ENCODE measurements at regions not wholly inside any gene's neighbourhood (a gene's known extent, or its start where the extent isn't known, plus 50 kb on each side); places are given as distances from the start of the nearest gene placed in this dataset.
"Not testable (repeated sequence)": the region's sequence is repeated elsewhere in the genome, so short reads cannot be mapped to it uniquely, and the experiment has no call there.

DNA sequence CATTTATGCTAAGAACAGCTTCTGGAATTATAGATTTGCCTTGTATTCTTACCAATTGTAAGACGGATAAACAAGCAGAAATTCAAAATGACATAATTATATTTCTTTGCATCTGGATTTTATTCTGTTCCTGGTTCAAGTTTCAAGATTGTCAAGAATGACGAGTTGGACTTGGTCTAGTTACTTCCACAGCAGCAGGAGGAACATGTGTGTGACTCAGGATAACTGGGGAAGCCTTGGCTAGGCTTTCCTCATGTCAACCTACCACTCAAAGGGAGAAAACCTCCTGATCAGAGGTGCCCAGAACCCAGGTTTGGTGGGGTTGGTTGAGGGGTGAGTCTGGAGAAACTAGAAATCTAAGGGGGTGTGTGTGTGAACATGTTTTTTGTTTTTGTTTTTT, 259.7 kb downstream of the SOX2 start:
- in situ Hi-C loops (cut with HindIII; ENCODE audit: low sequenced_read_pairs), result no loop called here

DNA sequence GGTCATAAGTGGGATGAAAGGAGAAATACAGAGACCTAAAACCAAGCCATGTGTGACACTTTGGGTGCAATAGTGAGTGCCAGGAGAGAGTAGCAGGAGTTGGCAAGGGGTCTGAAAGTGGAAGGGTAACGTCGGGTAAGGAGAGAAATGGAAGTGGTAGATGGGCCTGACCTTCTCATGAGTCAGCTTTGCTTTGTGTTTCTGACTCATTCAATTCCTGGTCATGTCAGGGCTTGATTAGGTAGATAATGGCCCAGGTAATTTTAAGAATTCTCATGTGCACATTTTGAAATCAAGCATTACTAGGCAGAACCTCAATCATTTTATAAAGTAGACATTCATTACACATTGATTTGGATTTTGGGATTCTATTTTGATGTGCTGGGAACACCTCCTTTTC, 262.5 kb downstream of the SOX2 start:
- in situ Hi-C loops (cut with HindIII; ENCODE audit: low sequenced_read_pairs), result no loop called here

DNA sequence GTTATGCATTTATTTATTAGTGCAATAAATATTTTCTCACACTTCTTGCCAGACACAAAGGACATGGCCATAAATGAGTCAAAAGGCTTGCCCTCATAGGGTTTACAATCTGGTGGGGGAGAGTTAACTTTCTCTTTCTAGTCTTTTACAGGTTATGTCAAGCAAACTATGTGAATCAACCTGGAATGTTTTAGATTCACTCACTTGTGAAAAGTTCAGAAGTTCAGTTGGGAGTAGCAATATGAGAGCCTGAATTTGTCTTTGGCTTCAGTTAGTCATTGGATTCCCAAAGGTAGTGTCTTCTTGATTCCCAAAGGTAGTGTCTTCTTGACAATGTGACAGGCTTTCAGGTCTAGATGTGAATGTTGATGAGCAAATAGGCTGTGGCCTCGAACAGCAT, 264.8 kb downstream of the SOX2 start:
- in situ Hi-C loops (cut with HindIII; ENCODE audit: low sequenced_read_pairs), result no loop called here

DNA sequence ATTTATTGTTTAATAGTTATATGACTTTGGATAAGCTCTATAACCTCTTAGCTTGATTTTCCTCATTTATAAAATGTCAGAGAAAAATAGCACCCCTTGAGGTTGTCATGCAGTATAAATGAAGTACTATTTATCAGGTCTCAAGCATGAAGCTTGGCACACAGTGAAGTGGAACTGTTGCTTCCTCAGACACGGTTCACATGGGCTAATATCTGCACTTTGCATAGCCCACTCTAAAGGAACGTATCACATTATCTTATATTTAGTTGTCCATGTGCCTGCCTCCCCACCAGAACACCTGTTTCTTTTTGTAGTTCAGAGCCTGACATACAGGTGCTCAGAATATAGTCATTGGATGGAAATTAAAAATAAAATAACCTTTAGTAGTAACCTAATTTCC, 273.7 kb downstream of the SOX2 start:
- in situ Hi-C loops (cut with HindIII; ENCODE audit: low sequenced_read_pairs), result no loop called here

DNA sequence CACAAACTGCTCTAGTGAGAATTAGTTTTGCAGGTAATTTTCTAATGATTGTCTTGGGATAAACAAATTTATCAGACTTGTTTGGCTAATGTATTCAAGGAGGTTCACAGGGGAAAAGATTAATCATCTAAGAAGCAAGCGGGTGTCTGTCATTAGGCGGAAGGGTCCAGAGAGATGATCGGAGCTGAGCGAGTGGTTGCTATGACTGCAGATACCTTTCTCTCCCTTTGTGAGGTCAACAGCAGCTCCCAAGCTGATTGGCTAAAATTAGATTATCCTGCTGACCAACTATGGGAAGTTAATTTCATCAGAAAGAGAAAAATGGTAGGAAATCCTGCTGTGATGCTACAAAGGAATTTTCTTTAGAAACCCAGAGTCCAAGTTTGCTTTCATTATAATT, 276.0 kb downstream of the SOX2 start:
- in situ Hi-C loops (cut with HindIII; ENCODE audit: low sequenced_read_pairs), result no loop called here

DNA sequence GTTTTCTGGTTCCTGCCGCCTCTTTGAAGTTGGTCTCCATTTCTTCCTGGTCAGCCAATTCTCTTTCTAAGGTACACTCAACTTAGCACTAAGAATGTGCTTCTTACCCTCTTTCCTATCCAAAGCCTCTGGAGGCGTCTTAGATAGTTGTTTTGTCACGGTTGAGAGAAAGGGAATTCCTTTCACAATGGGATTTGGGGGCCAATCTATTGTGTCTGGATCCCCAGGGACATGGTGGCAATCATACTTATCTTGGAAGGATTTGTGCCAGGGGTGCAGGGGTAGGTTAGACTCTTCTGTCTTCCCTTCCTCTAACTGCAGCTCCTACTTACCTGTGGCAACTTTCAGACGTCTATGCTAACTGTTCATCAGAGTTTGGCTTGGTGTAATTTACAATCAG, 287.1 kb downstream of the SOX2 start:
- in situ Hi-C loops (cut with HindIII; ENCODE audit: low sequenced_read_pairs), result no loop called here

DNA sequence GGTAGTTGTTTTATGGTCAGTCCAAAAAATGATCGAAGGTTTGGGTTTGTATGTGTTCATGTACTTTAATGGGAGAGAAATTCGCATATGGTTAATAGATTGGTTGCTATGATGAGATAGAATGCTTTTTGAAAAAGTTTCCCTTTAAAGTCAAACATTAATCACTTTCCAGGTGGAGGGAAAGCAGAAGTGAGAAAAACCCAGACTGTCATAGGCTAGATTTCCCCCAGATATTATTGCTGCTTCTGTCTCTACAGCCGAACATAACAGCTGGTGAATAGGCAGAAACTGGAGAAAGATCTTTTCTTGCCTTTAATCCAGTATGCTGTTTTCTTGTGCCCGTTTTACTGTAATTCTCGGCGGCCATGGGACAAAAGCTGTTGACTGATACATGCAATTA, 287.6 kb downstream of the SOX2 start:
- in situ Hi-C loops (cut with HindIII; ENCODE audit: low sequenced_read_pairs), result no loop called here

DNA sequence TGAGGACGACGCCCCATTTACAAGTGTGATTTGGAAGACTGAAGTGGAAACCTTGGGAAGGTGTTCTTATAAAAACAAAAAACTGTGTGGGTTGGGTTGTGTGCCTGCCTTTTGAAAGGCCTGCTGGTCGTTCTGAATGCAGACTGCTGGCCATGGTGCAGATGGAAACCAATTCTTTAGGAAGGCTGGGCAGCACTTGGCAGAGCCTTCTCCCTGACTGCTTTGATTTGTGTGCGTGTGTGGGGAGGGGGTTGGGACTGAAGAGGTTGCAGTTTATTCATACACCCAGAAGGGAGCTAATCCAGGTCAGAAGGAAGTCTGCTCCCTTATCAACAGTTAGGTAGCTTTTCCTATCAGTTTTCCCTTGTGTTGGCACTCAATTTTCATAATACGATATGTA, 288.7 kb downstream of the SOX2 start:
- in situ Hi-C loops (cut with HindIII; ENCODE audit: low sequenced_read_pairs), result no loop called here

DNA sequence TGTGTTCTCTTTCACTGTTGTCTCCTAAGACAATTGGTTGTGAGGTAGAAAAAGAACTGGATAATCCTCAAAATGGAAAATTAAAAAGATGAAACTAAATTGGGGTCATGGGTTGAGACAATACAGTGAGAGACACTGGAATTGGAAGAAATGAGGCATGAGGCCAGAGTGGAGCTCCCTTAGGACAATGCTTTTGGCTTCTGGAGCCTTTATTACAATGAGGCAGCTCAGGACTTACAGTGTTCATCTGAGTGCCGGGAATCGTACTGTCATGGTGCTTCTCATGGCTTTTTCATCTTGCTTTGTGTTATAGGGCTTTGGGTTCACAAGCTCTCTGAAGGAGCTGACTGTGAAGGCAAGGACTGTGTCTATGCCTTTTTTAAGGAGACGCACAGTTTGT, 293.5 kb downstream of the SOX2 start:
- in situ Hi-C loops (cut with HindIII; ENCODE audit: low sequenced_read_pairs), result no loop called here

DNA sequence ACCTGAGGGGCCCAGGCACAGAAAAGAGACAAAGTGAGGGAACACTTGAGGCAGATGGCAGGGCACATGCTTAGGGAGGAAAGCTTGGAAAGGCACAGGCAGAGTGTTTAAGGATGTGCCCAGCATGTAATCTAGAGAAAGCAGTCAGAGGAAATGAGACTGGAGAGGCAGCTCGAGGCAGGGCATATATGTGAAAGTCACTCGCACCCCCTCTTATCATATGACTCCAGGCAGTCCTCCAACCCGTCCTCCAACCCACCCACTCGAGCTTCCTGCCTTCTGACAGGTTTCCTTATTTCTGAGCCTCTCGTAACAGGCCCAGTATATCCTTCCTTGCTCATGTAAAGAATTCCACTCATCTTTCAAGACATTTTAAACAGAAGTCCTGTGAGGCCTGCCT, 294.0 kb downstream of the SOX2 start:
- in situ Hi-C loops (cut with HindIII; ENCODE audit: low sequenced_read_pairs), result no loop called here

DNA sequence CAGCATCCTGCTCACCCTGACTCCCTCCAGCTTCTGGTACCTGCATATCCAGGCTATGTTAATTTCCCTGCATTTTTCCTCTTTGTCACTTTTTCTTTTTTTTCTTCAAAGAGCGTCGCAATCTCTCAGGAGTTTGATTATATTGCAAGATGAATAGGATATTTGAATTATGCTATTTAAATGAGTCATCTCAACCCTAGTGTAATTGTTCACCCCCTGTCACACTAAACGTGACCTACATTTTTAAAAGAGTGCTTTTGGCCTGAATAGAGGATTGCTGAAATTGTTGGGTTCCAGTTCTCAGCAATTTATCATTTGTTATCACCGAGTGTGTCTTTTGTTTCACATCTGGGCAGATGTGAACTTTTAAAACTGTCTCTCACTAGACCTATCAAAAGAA, 294.7 kb downstream of the SOX2 start:
- in situ Hi-C loops (cut with HindIII; ENCODE audit: low sequenced_read_pairs), result no loop called here

DNA sequence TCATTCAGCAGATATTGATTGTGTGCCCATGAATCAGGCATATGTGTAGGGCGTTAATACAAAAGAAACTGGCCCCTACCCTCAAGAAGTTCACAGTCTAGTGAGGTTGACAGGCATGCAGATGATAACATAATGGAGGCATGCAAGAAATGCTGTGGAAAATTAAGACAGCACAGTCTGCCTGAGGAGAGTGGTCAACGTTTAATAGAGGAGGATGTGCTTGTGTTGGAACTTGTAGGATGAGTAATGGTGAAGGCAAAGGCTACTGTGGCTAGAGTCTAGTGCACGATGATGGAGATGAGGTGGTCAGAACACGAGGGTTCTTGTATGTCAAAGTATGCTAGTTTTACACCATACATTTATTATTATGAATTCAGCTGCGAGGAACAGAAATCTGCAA, 295.7 kb downstream of the SOX2 start:
- in situ Hi-C loops (cut with HindIII; ENCODE audit: low sequenced_read_pairs), result no loop called here

DNA sequence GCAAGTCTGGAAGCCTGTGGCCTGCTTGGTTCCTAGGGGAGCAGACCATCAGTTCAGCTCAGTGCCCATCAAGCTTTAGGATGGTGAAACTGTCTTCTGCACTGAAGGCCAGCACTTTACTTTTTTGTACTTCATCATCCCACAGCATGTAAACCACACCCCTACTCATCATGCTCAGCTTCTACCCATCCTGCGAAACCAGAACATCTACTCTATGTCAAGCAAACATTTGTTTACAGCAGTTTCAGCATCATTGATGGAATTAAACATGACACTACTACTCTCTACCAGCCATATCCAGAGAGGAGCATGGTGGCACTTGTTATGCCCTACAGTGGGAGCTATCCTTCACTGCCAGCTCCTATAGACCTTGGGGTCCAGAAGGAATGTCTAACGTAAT, 306.6 kb downstream of the SOX2 start:
- in situ Hi-C loops (cut with HindIII; ENCODE audit: low sequenced_read_pairs), result loop anchor here (5.0 kb wide), 1 partner anchor 86 kb away; no protein-coding TSS in a partner anchor

DNA sequence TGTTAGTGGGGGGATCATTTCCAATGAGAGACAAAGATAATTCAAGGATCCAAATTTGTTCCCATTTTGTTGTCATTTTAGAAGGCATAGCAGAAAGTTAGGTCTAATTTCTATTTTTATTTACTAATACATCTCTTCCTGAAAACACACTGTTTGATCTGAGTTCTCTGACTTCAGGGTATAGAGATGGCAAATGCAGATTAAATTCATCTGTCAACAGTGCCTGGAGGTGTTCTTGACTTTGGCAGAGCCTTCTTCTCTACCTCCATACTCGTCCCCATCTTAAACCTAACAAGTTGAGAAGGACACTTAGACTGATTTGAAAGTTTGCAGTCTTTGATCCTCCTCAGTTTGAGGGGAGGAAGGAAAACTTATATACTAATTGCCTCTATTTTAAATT, 308.2 kb downstream of the SOX2 start:
- in situ Hi-C loops (cut with HindIII; ENCODE audit: low sequenced_read_pairs), result loop anchor here (5.0 kb wide), 1 partner anchor 88 kb away; no protein-coding TSS in a partner anchor

DNA sequence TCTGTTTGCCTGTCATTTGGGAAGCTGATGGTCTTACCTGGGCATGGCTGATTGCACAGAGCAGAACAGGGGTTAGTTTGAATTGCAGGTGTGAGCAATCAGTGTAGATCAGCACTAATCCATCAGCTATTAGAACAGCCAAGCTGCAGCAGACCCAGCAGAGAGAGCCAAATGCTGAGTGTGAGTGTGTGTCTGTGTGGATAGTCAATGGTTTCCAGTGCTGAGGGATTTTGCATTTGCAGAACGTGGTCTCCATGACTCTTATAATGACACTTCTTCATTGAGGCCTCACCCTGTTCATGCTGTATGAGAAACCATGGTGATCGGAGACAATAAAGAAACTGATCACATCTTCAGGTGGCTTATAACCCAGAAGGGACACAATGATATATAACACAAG, 312.1 kb downstream of the SOX2 start:
- in situ Hi-C loops (cut with HindIII; ENCODE audit: low sequenced_read_pairs), result no loop called here

DNA sequence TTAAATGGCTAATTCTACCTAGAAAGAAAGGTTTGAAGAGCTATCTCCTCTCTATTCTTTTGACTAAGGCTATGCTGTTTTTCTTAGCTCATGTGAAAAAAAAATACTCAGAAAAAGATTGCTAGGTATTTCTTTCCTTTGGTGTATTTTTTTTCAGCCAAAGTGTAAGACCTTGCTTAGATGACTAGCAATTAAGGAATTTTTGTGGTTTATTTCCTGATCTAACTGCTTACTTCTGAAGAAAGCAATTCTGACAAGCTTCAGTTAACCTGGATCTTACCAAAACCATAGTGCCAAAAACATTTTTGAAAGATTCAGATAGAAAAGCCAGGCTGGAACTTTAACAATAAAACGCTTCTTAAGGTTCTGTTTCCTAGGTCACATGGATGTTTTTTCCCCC, 315.6 kb downstream of the SOX2 start:
- in situ Hi-C loops (cut with HindIII; ENCODE audit: low sequenced_read_pairs), result no loop called here

DNA sequence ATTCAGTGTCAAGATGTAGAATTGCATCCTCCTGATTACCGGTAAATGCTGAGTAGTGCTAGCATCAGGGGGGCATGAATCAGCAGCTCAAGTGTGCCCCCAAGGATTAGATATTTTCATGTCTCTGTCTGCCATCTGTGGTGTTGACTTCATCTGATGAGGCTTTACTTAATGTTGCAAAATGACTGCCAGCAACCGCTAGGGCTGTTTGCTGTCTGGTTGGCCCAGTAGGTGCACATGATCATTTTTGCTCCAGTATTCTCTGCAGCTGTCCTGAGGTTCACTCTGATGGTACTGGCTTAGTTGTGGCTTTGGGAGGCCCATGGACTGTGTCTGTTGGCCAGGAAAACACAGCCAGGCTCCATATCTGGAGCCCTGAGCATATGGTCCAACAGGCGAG, 316.4 kb downstream of the SOX2 start:
- in situ Hi-C loops (cut with HindIII; ENCODE audit: low sequenced_read_pairs), result no loop called here

DNA sequence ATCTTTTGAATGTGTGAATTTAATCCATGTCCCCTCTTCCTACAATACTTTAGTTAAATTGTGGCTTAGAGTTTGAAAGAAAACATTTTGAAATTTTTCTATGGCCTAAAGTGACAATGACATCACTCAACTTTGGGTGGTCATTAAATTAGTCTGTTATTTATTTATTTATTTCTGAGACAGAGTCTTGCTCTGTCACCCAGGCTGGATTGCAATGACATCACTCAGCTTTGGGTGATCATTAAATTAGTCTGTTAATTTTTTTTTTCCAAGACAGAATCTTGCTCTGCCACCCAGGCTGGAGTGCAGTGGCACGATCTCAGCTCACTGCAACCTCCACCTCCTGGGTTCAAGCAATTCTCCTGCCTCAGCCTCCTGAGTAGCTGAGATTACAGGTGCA, 322.5 kb downstream of the SOX2 start:
- in situ Hi-C loops (cut with HindIII; ENCODE audit: low sequenced_read_pairs), result not testable (repeated sequence)

DNA sequence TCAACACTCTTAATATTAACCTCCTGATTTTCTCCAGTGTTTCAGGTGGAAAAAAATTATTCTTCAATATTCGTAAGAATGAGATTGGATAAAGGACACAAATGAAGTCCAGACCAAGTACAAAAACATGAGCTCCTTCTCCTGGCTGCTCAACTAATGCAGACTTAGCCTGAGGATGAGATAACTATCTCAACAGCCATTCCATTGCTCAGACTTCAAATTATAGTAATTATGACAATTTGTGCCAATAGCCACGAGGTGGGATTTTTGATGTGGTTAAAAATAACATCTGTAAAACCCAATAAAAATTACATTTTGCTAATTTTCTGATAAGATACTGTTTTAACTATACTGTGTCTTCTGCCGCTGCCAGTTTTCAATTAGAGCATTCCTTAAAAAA, 323.6 kb downstream of the SOX2 start:
- in situ Hi-C loops (cut with HindIII; ENCODE audit: low sequenced_read_pairs), result no loop called here

DNA sequence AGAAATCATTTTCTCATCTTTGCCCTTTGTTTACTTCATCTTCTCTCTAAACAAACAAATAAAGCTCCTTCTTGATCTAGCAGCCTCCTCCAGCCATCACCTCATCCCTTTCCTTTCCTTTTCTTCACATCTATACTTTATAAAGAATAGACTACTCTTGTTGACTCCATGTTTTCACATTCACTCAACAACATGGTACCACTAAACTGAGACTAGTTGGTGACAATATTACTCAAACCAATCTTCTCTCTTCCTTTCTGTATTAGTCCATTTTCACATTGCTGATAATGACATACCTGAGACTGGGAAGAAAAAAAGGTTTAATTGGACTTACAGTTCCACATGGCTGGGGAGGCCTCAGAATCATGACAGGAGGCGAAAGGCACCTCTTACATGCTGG, 324.7 kb downstream of the SOX2 start:
- in situ Hi-C loops (cut with HindIII; ENCODE audit: low sequenced_read_pairs), result no loop called here

DNA sequence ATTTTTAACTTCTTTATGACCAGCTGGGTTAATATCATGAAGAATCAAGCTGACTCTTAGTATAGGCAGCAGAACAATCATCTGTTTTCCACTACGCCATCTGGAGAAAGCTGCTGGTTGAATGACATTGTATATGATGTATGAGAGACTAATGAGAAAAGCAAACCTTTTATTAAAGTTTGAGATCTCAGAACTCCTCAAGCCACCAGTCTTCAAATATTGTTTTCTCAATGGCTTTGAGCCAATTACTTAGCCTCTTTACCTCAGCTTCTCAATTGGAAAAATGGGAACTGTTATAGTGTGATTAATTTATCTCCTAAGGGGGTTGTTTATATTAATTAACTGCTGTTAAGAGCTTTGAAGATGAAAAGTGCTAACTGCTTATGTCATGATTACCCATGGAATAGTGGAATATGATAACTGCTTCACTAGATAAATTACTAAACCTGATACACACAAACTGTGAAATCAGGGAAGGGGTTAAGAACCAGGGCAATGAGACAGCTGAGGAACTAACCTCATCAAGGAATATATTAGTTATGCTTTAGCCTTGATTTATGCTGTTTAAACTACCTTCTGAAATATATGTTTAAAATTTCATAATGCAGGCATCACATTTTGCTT, 330.1 kb downstream of the SOX2 start:
- in situ Hi-C loops (cut with HindIII; ENCODE audit: low sequenced_read_pairs), result no loop called here

DNA sequence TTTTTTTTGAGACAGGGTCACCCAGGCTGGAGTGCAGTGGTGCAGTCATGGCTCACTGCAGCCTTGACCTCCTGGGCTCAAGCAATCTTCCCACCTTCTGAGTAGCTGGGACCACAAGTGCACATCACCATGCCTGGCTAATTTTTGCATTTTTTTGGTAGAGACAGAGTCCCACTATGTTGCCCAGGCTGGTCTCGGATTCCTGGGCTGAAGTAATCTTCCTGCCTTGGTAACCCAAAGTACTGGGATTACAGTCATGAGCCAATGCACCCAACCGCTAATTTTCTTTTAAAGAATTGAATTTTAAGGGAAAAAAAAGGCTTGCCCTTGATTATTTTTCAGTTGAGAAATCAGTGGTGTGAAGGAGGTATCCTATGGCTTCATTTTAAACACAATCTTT, 334.0 kb downstream of the SOX2 start:
- in situ Hi-C loops (cut with HindIII; ENCODE audit: low sequenced_read_pairs), result no loop called here

DNA sequence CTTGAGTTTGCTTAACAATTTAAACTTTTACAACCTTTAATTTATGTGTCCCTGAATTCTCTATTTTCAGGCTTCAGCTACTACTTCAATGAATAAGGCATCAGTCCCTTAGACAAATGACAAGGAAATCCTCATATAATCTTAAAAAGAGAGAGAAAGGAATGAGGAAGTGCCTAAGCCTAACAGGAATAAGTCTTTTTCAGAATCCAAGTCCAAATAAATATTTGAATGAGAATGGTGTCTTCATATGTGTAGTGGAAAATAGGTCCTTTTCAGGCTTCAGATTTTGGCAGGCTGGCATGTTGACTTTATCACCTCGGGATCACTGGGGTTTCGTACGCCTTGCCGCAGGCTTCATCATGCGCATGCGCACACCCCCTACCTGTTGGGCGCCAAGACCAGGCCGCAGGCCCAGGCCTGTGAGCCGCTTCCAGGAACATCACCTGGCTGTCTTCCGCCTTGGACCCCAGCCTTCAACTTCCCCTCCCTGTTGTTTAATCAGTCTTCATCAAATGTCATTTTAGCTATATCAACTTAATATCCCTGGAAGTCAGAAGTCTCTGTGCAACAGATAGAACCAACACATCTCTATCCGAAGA, 334.5 kb downstream of the SOX2 start:
- in situ Hi-C loops (cut with HindIII; ENCODE audit: low sequenced_read_pairs), result no loop called here

Data from endothelial cell of hepatic sinusoid (primary cell).